GM12891 (cell line): ENCODE measurements at regions not wholly inside any gene's neighbourhood (a gene's known extent, or its start where the extent isn't known, plus 50 kb on each side); places are given as distances from the start of the nearest gene placed in this dataset.

ENCODE experiments used
- PAX5 ChIP-seq: IDR thresholded peaks from 2 replicates; pipeline ENCODE4 v1.6.1; 2011; ENCODE audit warnings: low read length, moderate library complexity, mild to moderate bottlenecking; ENCODE audit not compliant: insufficient read depth, severe bottlenecking
- POLR2A ChIP-seq: IDR thresholded peaks from 2 replicates; pipeline ENCODE4 v1.6.1; 2011; ENCODE audit warnings: low read depth, low read length, control low read depth
- POLR2AphosphoS5 ChIP-seq: IDR thresholded peaks from 2 replicates; pipeline ENCODE4 v1.6.1; 2011; ENCODE audit warnings: low read depth, low read length, control low read depth
- SPI1 ChIP-seq: IDR thresholded peaks from 2 replicates; pipeline ENCODE4 v1.6.1; 2011; ENCODE audit warnings: low read depth, low read length, control low read depth

GRCh38 chr11:91209751-91210150, 986.9 kb upstream of the CHORDC1 start:
- TF ChIP-seq POLR2AphosphoS5 (no peak), POLR2A (no peak), SPI1 (no peak), PAX5 (no peak)
